SU-DHL-6 (cell line): ENCODE measurements at regions not wholly inside any gene's neighbourhood (a gene's known extent, or its start where the extent isn't known, plus 50 kb on each side); places are given as distances from the start of the nearest gene placed in this dataset.

ENCODE experiments used
- CTCF ChIP-seq: fragments of 200-600 bp; sonication (generic); IDR thresholded peaks from one replicate; pipeline ENCODE4 v1.5.1; 2017; ENCODE audit warnings: antibody characterized with exemption, mild to moderate bottlenecking, low read length, moderate library complexity; ENCODE audit not compliant: insufficient read depth, poor library complexity, severe bottlenecking
- EZH2phosphoT487 ChIP-seq: fragments of 200-600 bp; sonication (generic), shearing (Covaris generic); conservative IDR thresholded peaks from 2 replicates; pipeline ENCODE4 v1.6.1; 2018; ENCODE audit warnings: mild to moderate bottlenecking, antibody characterized with exemption, low read length, moderate library complexity, mixed read lengths

GRCh38 chr6:16033214-16033613 is 95.7 kb upstream of the MYLIP start:
- TF ChIP-seq CTCF = no peak
- no peak for TF ChIP-seq EZH2phosphoT487
